ENCODE measurements at regions not wholly inside any gene's neighbourhood (a gene's known extent, or its start where the extent isn't known, plus 50 kb on each side); places are given as distances from the start of the nearest gene placed in this dataset.
"Not testable (repeated sequence)": the region's sequence is repeated elsewhere in the genome, so short reads cannot be mapped to it uniquely, and the experiment has no call there.

DNA sequence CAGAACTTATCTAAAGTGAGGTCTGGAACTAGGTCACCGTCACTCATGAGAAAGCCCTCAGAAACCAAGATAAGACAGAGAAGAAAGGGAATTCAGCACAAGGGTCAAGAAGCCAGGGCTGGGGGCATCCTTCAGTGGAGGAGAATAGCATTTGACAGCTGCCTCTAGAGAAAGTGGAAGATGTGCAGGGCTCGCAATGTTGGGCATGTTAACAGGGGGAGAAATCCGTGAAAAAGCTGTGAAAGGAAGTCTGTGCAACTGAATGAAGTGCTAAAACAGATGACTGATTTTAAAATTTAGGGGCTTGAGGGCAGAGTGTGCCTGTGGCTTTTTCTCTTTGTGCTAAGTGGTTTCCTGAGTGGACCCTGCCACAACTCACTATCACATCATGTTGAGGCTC is 97.7 kb upstream of the IFNG-AS1 start:
- Histone ChIP-seq H3K4me3 (ENCODE audit: insufficient read depth, low read depth, low read length) (no peak overlapping the region), H3K27me3 (ENCODE audit: insufficient read depth, low read length) (no peaks in the 10 kb centered on the region), H3K4me2 (ENCODE audit: low read length) (no peak overlapping the region), H3K36me3 (ENCODE audit: insufficient read depth, low read length) (no peaks in the 10 kb centered on the region), H2AFZ (ENCODE audit: low read depth, low read length) (no peak overlapping the region), H3K9me3 (ENCODE audit: insufficient read depth, low read depth, low read length) (no peaks in the 10 kb centered on the region), H3K9ac (ENCODE audit: low read length) (no peak overlapping the region), H3K27ac (ENCODE audit: low read depth, low read length) (no peak overlapping the region), H3K79me2 (ENCODE audit: insufficient read depth, low read length) (no peaks in the 10 kb centered on the region), H3K4me1 (ENCODE audit: insufficient read depth, low read length) (no peaks in the 10 kb centered on the region), H4K20me1 (ENCODE audit: insufficient read depth, low read length) (no peaks in the 10 kb centered on the region)
- FAIRE-seq (no peak), DNase-seq (ENCODE audit: low read depth) (no peak)
- no peak overlapping the region for H3K27ac Mint-ChIP-seq (ENCODE audit: unreplicated experiment)
- TF ChIP-seq, protein P1, sequence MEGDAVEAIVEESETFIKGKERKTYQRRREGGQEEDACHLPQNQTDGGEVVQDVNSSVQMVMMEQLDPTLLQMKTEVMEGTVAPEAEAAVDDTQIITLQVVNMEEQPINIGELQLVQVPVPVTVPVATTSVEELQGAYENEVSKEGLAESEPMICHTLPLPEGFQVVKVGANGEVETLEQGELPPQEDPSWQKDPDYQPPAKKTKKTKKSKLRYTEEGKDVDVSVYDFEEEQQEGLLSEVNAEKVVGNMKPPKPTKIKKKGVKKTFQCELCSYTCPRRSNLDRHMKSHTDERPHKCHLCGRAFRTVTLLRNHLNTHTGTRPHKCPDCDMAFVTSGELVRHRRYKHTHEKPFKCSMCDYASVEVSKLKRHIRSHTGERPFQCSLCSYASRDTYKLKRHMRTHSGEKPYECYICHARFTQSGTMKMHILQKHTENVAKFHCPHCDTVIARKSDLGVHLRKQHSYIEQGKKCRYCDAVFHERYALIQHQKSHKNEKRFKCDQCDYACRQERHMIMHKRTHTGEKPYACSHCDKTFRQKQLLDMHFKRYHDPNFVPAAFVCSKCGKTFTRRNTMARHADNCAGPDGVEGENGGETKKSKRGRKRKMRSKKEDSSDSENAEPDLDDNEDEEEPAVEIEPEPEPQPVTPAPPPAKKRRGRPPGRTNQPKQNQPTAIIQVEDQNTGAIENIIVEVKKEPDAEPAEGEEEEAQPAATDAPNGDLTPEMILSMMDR (IDR thresholded peaks at IDR 0.05; ENCODE audit: insufficient read depth, low read depth, low read length) = no peak
- TF ChIP-seq EZH2 (IDR thresholded peaks at IDR 0.05; ENCODE audit: insufficient read depth, low read length) = no peak
- no peak overlapping the region for H3K4me3 Mint-ChIP-seq (ENCODE audit: unreplicated experiment)
- H3K36me3 Mint-ChIP-seq (ENCODE audit: low read depth, unreplicated experiment) = no peaks in the 10 kb centered on the region
- peaks cover 4% of the 10 kb centered on the region for H3K9me3 Mint-ChIP-seq (ENCODE audit: unreplicated experiment)
- peaks cover 1% of the 10 kb centered on the region for H3K4me1 Mint-ChIP-seq (ENCODE audit: low read depth, unreplicated experiment)
- H3K27me3 Mint-ChIP-seq (ENCODE audit: low read depth, unreplicated experiment) = peaks cover 7% of the 10 kb centered on the region

DNA sequence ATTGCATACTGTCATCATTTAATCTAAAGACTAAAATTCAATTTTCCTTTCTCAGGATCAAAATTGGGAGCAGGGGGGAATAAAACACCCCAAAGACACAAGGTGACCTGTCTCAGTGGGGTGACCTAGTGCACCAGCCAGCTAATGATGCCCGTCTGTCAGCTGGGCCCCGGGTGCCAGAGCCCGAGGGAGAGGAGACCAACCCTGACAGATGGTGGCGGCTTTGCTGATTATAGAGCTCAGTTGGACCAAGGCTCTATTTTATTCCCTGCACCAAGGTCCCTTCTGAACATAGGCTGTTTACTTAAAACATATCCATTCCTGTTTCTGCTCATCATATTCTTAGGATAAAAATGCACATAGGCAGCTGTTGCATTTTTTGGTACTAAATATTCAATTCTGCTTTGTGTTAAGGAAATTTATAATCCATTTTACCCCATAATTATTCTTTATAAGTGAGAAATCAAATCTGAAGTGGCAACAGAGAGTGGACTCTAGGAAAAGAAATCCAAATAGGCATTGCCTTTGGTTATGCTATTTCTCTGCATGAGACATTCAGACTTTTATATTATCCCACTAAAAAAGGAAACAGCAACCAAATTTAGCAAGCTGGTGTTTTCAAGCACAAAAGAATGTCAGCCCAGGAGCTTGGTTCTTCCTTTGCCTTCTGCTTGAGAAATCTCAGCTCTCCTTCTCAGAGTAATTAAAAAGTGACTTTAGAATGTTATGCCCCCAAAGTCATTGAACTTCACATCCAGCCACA is 96.8 kb upstream of the IFNG-AS1 start:
- Mint-ChIP-seq H3K4me3 (ENCODE audit: unreplicated experiment) (no peak overlapping the region), H3K27me3 (ENCODE audit: low read depth, unreplicated experiment) (peaks cover 7% of the 10 kb centered on the region), H3K36me3 (ENCODE audit: low read depth, unreplicated experiment) (no peaks in the 10 kb centered on the region), H3K9me3 (ENCODE audit: unreplicated experiment) (peaks cover 4% of the 10 kb centered on the region), H3K27ac (ENCODE audit: unreplicated experiment) (no peak overlapping the region), H3K4me1 (ENCODE audit: low read depth, unreplicated experiment) (peaks cover 1% of the 10 kb centered on the region)
- no peak for TF ChIP-seq EZH2 (IDR thresholded peaks at IDR 0.05; ENCODE audit: insufficient read depth, low read length)
- TF ChIP-seq, protein P1 (IDR thresholded peaks at IDR 0.05; ENCODE audit: insufficient read depth, low read depth, low read length) = no peak
- Histone ChIP-seq H4K20me1 (ENCODE audit: insufficient read depth, low read length) (no peaks in the 10 kb centered on the region), H3K36me3 (ENCODE audit: insufficient read depth, low read length) (no peaks in the 10 kb centered on the region), H3K27ac (ENCODE audit: low read depth, low read length) (no peak overlapping the region), H2AFZ (ENCODE audit: low read depth, low read length) (no peak overlapping the region), H3K9ac (ENCODE audit: low read length) (no peak overlapping the region), H3K79me2 (ENCODE audit: insufficient read depth, low read length) (no peaks in the 10 kb centered on the region), H3K9me3 (ENCODE audit: insufficient read depth, low read depth, low read length) (no peaks in the 10 kb centered on the region), H3K4me2 (ENCODE audit: low read length) (no peak overlapping the region), H3K4me1 (ENCODE audit: insufficient read depth, low read length) (no peaks in the 10 kb centered on the region), H3K27me3 (ENCODE audit: insufficient read depth, low read length) (no peaks in the 10 kb centered on the region), H3K4me3 (ENCODE audit: insufficient read depth, low read depth, low read length) (no peak overlapping the region)
- no peak for FAIRE-seq
- no peak for DNase-seq (ENCODE audit: low read depth)

DNA sequence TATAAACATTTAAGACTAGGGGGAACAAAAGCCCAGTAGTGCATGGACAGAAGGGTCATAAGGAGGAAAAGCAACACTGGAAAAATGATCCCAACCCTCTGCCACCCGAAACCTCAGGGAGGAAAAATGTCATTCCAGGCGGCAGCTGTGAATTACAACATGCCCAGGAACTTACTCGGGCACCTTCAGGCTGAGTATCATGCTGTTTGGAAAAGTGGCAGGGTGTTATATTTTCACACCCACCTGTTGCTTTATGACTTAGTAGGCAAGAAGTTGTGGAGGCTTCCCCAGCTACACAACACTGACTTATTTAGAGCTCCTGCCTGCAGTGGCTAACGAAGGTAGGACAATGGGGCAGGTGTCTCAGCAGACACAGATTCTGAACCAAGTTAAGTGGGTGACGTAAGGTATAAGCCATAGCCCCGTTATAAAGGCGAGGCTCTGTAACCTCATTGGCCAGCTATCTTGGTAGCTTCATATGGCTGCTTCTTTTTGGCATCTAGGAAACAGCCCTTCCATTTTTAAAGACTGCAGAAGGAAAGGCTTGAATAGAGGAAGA is 96.1 kb upstream of the IFNG-AS1 start:
- Histone ChIP-seq H4K20me1 (ENCODE audit: insufficient read depth, low read length) (no peaks in the 10 kb centered on the region), H3K9me3 (ENCODE audit: insufficient read depth, low read depth, low read length) (no peaks in the 10 kb centered on the region), H3K4me3 (ENCODE audit: insufficient read depth, low read depth, low read length) (no peak overlapping the region), H2AFZ (ENCODE audit: low read depth, low read length) (no peak overlapping the region), H3K79me2 (ENCODE audit: insufficient read depth, low read length) (no peaks in the 10 kb centered on the region), H3K27ac (ENCODE audit: low read depth, low read length) (no peak overlapping the region), H3K27me3 (ENCODE audit: insufficient read depth, low read length) (no peaks in the 10 kb centered on the region), H3K4me2 (ENCODE audit: low read length) (no peak overlapping the region), H3K36me3 (ENCODE audit: insufficient read depth, low read length) (no peaks in the 10 kb centered on the region), H3K9ac (ENCODE audit: low read length) (no peak overlapping the region), H3K4me1 (ENCODE audit: insufficient read depth, low read length) (no peaks in the 10 kb centered on the region)
- H3K36me3 Mint-ChIP-seq (ENCODE audit: low read depth, unreplicated experiment) = no peaks in the 10 kb centered on the region
- no peak overlapping the region for H3K27ac Mint-ChIP-seq (ENCODE audit: unreplicated experiment)
- FAIRE-seq = no peak
- peaks cover 1% of the 10 kb centered on the region for H3K4me1 Mint-ChIP-seq (ENCODE audit: low read depth, unreplicated experiment)
- no peak for TF ChIP-seq EZH2 (IDR thresholded peaks at IDR 0.05; ENCODE audit: insufficient read depth, low read length)
- TF ChIP-seq, protein P1 (IDR thresholded peaks at IDR 0.05; ENCODE audit: insufficient read depth, low read depth, low read length) = no peak
- DNase-seq (ENCODE audit: low read depth) = no peak
- H3K4me3 Mint-ChIP-seq (ENCODE audit: unreplicated experiment) = no peak overlapping the region
- H3K9me3 Mint-ChIP-seq (ENCODE audit: unreplicated experiment) = peaks cover 4% of the 10 kb centered on the region
- peaks cover 7% of the 10 kb centered on the region for H3K27me3 Mint-ChIP-seq (ENCODE audit: low read depth, unreplicated experiment)

DNA sequence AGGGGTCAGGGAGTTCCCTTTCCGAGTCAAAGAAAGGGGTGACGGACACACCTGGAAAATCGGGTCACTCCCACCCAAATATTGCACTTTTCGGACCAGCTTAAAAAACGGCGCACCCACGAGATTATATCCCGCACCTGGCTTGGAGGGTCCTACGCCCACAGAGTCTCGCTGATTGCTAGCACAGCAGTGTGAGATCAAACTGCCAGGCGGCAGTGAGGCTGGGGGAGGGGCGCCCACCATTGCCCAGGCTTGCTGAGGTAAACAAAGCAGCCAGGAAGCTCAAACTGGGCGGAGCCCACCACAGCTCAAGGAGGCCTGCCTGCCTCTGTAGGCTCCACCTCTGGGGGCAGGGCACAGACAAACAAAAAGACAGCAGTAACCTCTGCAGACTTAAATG is 88.8 kb upstream of the IFNG-AS1 start:
- H3K27ac Mint-ChIP-seq (ENCODE audit: unreplicated experiment); H3K36me3 Mint-ChIP-seq (ENCODE audit: low read depth, unreplicated experiment); H3K4me3 ChIP-seq (ENCODE audit: insufficient read depth, low read depth, low read length); H3K9me3 Mint-ChIP-seq (ENCODE audit: unreplicated experiment); H3K4me2 ChIP-seq (ENCODE audit: low read length); H3K27ac ChIP-seq (ENCODE audit: low read depth, low read length); H3K4me1 Mint-ChIP-seq (ENCODE audit: low read depth, unreplicated experiment); H3K4me1 ChIP-seq (ENCODE audit: insufficient read depth, low read length); H3K4me3 Mint-ChIP-seq (ENCODE audit: unreplicated experiment); DNase-seq (ENCODE audit: low read depth); H3K36me3 ChIP-seq (ENCODE audit: insufficient read depth, low read length); H3K27me3 Mint-ChIP-seq (ENCODE audit: low read depth, unreplicated experiment); H3K27me3 ChIP-seq (ENCODE audit: insufficient read depth, low read length); H2AFZ ChIP-seq (ENCODE audit: low read depth, low read length); H3K9ac ChIP-seq (ENCODE audit: low read length); FAIRE-seq; H3K9me3 ChIP-seq (ENCODE audit: insufficient read depth, low read depth, low read length); H3K79me2 ChIP-seq (ENCODE audit: insufficient read depth, low read length); H4K20me1 ChIP-seq (ENCODE audit: insufficient read depth, low read length): not testable (repeated sequence)
